ENCODE measurements at regions not wholly inside any gene's neighbourhood (a gene's known extent, or its start where the extent isn't known, plus 50 kb on each side); places are given as distances from the start of the nearest gene placed in this dataset.

DNA sequence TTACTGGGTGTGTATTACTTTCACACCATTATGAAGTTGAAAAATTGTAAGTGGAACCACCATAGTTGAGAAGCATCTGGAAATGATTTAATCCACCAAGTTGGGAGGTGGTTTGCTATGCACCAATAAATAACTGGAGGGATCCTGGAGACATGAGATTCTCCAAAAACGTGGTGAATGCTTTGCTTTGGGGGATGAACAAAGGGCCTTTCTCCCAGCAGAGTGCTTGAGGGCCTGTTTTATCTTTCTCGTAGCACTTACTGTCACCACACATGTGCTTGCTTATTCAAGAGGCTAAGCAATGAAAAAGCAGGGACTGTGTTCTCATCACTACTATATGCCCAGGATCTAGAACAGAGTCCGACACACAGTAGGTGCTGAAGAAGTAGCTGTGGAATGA, 371.1 kb downstream of the DHX35 start:
- DNase-seq, result no peak

DNA sequence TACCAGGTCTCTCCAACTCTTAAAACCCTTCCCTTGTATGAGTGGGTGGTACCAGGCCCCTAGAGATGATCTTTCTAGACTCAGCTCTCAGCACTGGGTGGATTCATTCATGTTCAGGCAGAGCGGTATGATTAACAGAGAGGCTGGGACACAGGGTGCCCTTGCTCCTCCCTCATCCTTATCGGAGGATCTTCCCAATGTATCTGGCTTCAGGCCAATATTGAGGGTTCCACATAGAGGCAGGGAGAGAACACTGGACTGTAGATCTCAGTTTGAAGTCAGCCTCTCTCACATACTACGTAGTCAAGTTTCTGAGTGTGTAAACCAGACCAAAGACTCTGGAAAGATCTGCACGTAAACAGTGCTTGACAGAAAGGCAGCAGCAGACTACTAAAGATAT, 366.2 kb downstream of the DHX35 start:
- no peak for DNase-seq

DNA sequence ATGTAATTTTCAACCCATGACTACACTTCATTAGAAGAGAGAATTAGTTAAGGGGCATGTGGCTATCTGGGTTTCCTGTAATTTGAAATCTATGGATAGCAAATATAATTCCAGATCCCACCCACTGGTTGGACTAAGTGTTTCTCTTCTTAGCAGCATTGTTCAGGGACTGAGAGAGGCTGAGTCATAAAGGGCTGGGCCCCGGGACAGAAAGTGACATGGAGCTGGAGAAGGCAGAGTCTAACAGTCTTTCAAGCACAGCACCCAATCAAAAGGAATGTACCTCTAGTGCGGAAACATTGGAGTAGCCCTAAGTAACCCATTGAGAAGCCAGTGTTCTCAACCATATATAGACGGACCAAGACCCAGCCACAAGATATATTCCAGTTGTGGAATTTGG, 363.9 kb downstream of the DHX35 start:
- no peak for DNase-seq

DNA sequence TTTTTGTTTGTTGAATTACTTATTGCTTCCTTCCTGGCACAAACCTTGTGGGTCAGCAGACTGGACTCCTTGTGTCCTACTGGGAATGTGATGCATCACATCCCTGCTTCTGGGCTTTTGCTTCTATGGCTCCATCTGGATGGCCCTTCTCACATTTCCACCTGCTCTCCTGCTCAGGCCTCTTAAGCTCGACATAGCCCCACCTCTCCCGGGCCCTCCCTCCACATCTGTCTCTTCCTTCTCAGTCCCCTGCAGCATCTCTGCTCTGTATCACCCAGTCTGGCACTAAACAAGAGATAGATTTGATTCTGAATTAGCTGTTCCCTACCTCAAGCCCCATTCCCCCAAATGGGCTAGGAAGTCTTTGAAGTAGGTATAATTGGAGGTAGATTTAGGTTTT, 356.8 kb downstream of the DHX35 start:
- DNase-seq, result no peak

DNA sequence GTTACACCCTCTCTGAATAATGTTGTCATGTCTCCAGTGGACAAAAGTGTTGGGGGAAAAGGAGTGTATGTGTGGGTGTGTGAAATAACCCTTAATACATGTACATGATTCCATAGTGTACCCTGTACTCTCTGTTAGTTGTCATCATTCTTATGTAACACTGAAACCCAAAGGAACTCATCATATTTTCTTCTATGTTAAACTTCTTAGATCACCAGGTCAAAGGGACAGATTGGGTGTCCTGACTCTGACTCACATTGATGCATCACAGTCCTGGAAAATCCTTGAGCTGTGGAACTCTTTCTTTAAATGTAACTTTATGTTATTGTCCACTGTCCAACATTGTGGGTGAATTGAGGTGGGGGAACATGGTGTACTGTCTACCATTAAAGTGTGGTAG, 350.5 kb downstream of the DHX35 start:
- no peak for DNase-seq

DNA sequence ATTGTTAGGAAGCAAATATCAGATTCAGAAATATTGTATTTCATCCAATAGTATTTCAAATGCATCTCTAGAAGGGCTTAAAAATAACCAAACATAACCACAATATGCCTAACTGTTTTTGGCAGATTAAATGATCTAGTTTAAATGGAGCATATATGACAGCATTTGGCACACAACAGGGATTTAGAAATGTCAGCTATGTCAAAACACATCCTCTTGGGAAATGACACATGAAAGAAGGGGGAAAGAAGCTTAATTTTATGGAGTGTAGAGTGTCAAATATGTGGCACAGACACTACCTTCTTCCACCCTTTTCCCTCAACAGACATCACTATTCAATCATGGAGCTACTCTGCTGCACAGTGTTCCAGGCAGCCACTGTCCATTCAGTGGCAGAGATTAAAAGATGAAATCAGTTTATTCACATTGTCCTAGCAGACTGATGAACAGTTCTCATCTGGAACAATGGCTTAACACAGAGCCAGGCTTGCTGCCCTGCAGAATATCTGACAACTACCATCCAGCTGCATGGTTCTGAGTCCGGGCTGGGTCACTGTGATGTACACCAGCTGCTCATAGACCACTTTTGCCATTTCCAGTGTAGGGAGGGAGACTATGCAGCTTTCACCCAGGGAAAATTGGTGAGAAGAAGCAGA, 349.8 kb downstream of the DHX35 start:
- no peak for DNase-seq

DNA sequence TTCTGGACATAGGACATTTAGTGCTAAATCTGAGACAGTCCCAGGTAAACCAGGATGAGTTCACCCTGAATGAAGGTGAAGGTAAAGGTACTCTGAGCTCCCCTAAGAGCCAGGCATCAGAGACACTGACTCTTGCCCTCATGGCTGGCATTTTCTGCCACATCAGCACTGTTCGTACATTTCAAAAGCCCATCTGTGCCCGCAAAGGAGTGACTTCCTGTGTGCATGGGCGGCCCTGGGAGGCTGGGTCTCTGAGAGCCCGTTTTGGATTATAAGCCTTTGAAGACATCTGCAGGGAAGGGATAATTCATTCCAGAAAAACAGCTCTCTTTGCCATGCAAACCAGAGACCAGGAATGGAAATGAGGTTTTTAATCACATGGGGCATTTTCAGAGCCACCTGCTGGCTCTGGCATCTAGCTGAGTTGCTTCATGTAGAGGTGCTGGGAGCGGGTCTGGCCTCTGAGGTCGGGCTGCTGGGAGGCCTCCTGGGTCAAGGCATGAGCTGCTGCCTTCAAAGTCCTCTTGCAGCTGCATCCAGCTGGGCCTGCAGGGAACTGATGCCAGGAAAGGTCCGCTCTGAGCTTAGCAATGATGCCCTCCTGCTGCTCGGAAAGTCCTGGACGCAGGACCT, 348.3 kb downstream of the DHX35 start:
- DNase-seq, result peak; percentile 8

DNA sequence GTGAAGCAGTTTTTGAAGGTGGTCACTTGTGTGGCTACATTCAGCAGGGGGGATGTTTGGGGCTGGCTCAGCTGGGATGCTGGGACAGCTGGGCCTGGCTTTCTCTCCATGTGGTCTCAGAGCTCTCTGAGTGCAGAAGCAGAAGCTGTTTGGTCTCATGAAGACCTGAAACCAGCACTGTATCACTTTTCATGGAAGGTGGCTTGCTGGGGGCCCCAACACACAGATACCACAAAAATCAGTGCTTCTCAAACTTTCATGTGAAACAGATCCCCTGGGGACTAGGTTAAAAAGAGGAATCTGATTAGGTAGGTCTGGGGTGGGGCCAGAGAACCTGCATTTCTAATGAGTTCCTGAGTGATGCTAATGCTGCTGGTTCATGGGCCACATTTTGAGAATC, 347.3 kb downstream of the DHX35 start:
- no peak for DNase-seq

DNA sequence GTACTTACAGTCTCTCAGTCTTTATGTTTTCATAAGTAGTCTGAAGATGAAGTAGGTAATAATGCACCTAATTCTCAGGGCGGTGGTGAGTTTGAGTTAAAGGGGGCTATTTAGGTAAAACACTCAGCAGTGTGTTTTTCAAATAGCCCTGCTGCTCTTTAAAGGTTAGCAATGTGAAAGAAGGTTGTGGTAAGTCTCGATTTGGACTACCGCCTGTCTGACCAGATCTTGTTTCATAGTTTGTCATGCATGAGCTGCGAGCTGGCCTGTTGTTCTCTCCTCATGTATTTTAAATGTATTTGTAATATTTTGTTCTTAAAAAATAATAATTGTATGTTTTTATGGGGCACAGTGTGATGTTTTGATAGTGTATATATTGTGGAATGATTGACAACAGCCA, 340.2 kb downstream of the DHX35 start:
- DNase-seq, result no peak

DNA sequence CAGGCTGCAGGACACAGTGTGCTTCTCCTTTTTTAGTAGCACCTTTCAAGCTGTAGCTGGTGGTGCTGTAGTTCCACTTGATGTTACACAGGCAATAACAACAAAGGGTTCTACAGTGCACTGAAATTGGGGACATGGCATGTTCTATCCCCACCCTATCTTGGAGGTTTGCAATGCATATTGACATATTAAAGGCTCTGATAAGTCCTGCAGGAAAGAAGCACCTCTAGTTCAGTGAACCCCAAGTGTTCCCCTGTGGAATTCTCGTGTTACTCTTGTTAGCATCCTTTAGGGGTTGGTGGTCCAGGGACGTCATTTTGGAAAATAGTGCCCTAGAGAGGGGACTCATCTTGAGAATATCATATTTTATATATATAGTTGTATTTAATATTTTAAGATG, 337.6 kb downstream of the DHX35 start:
- DNase-seq, result no peak

DNA sequence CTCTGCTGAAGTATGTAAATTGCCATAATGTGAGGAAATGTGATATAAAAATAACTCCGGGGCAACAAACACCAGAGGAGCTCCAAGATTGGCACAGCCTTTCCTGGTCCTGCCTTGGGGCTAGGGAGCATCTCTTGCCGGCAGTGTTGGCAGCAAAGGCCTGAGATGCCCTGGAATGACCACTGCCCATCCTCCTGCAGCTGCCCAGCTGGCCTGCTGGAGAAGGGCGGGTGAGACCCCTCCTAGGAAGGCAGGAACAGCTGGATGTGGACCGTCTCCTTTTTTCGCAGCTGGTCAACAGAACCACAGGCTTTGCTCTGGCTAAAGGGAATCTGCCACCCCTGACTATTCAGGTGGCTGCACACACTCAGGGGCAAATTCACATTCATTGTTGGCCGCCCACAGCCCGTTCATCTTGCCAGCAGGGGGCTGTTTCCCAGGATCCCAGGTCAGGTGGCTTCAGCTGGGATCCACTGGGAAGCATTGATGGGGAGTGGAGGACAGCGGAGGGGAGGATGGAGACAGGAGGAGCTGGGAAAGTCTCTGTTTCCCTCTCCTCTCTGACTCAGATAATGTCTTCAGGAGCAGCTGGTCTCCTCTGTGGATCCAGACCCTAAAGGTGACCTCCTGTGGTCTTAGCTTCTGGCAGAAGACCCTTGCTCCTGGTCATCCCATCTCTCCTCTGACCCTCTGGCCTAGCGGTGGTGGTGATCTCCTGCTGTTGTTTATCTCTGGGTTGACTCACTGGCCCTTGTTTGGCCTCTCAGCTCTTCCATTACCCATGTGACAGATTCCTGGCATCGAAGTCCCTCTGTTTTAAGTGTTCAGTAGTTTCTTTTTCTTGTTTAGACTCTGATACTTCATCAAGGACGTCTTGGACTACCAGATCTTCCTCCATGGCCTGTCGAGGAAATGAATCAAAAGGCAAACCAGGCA, 336.7 kb downstream of the DHX35 start:
- DNase-seq, result no peak

DNA sequence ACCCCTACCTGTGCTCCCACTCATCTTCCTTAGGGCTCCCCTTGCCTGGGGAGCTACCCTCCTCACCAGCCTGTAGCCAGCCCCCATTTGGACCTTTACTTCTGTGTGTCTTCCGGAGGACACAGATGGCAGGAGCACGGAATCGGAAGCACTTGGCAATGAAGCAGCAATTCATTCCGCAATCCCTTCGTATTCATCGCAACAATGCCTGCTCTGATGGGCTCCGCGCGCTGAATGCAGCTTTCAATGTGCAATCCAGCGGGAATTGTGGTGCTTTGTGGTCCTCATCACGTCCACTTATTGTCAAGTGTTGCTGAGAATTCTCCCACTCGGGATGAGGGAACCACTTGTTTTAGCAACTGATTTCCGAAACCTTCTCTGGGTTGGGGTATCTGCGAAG, 336.0 kb downstream of the DHX35 start:
- DNase-seq, result no peak

DNA sequence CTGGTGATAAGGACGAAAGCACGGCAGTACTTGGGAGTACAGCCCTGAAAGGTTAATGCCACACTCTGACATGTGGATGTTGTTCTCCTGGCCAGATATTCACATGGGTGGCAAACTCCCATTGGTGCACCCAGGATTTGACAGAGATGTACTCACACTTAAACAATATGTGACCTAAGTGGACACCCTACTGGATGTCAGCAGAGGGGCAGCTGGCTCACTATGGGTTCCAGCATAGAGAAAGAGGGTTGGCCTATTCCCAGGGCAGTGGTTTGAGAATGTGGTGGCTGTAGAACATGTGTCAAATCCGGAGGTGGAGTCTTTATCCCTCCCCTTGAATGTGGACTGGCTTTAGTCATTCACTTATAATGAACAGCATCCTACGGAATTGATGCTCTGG, 333.2 kb downstream of the DHX35 start:
- no peak for DNase-seq

DNA sequence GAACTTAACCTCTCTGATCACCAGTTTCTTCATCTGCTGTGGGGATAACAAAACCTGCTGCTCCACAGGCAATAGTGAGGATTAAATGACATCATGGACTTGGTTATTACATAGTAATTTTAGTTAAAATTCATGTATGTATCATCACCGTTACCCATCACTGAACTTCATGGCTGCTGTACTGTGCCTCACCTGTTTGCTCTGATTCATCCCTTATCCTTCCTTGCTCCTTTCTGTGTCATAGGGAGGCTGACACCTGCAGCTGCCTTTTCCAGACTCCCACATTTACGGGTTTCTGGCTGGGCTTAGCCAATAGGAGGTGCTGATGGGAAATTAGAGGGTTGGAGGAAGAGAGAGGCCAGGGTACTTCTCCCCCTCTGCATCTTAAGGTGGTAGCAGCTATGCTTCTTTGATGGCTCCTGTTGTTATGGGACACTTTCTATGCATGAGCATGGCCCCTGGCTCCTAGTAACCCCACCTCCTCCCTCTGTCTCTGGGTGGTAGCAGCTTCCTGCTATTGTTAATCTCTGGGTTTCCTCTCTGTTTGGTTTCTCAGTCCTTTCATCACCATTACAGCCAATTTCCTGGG, 332.1 kb downstream of the DHX35 start:
- no peak for DNase-seq

DNA sequence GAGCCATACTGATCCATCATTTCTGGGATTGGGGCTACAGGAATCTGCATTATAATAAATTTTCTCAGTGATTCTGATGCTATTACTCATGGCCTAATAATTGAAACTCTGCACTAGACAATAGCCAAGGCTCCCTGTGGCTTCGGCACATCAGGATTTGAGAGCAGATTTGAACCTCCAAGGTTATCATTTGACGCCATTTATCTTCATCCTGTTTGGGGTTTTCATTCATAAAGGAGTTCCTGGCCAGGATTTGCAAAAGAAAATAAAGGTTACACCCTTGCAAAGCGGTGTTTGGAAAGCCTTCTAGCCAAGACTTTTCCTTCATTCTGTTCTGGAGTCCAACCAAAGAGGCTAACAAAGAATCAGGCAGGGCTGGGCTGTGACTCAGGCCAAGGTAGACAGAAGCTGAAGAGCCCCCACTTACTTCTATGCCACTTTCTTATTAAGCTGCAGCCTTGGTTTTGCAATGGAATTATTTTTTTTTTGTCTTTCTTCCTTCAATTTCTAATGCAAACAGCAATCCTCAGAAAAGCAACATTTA, 330.1 kb downstream of the DHX35 start:
- no peak for DNase-seq

DNA sequence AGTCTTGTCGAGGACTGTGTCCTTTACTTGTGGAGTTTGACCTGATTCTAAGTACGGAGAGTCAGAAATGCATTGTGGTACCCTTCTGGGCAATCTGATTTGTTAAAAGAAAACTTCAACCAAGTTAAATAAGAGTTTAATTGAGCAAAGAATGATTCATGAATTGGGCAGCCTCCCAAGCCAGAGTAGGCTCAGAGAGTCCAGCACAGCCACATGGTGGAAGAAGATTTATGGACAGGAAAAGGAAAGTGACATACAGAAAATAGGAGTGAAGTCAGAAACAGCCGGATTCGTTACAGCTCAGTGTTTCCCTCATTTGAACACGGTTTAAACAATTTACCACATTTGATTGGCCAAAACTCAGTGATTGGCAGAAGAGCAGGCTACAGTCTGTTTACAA, 329.2 kb downstream of the DHX35 start:
- DNase-seq, result no peak

DNA sequence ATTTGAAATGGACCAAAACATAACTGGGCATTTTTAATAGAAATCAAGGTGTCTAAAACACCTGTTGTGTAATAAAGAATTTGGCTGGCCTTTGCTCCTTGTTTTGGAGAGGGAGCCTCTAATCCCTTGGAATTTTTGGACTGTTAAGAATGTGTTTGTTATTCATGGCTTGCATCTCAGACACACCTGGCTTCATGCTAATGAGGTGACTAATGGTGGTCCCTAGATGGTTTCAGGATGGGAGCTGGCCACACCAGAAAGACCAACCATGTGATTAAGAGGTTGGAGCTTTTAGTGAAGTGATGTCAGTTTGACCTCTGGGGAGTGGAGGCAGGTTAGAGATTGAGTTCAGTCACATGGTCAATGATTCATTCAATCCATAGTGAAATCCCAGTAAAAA, 328.4 kb downstream of the DHX35 start:
- no peak for DNase-seq

DNA sequence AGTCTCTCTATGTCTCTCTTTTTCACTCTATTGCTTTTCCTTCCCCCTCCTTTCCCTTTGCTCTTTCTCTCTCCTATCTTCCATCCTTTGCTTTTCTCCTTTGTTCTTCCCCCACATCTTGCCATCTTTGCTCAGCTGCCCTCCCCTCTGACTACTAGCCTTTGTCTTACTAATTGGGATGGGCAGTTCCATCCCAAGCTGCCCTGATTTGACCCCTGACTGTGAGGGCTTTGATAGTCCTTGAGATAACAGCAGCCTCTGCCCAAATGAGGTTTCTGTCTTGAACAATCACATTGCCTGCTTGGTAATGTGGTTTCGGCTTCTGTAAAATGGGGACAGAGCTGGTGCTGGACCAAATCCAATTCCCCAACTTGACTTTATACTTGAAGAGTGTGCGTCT, 327.7 kb downstream of the DHX35 start:
- DNase-seq, result no peak

DNA sequence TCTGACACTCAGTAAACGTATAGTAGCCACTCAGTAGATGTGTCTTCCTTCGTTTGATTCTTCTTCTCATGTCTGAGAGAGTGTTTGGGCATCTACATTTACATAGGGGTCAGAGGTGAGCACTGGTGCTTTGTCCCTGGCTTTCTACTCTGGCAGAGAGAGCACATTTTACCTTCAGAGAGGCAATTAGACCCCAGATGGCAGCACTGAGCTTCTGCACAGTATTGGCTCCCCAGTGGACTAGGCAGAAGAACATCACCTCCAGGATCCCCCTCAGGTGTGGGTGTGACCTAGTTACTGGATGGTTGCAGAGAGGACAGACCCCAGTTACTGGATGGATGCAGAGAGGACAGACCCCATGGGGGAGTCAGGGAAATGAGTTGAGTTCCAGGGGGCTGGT, 327.2 kb downstream of the DHX35 start:
- DNase-seq, result no peak

DNA sequence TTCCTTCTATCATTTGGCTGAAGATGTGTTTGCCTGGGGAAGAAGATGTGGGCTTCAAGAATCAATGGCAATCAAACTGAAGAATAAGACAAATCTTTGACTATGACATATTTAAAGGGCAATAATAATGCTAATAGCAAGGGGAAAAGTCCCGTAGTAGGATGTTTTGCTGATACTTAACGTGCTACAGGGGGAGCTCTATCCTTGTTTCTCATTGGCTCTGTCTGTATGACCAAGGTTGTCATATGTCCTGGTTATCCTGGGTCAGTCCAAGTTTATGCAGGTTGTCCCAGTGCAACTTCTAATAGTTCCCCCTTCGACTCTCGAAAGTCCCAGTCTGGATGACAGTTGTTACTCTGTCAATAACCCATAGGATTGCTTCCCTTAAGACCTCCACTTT, 321.3 kb downstream of the DHX35 start:
- DNase-seq, result no peak

DNA sequence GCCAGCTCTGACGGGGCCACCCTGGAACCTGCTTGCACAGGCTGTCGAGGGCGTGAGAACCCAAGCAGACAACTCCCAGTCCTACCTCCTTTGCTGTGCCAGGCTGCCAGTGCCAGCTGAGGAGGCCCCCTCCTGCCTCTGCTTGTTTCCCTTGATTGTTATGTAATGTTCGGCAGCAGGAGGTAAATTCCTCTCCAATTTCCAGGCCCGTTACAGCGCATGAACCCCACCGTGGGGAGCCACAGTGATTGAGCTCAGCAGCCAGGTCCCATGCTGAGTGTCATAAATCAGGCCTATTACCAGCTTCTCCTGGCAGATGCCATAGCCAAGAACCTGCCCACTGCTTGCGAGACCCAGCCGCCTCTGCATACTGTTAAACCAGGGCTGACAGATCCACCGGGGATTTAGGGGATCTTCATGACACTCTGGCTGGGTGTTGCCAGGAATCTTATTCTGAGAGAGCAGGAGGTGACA, 320.5 kb downstream of the DHX35 start:
- DNase-seq, result peak; percentile 32

DNA sequence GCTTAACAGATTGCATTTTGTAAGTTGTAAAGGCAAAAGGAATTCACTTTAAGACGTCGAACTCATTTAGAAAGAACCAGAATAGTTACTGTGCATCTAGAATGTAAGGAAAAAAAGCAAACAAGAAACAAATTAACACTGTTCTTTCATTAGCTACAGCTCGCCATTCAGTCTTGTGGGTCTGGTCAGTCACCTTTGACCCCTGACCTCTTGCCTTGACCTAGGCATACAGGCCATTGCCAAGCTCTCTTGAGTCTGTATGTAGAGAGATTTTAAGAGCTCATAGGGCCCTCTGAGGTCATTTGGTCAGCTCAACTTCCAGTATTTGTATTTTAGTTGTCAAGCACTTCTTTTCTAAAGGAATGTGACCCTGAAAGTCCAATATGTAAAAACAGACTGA, 318.7 kb downstream of the DHX35 start:
- DNase-seq, result no peak

DNA sequence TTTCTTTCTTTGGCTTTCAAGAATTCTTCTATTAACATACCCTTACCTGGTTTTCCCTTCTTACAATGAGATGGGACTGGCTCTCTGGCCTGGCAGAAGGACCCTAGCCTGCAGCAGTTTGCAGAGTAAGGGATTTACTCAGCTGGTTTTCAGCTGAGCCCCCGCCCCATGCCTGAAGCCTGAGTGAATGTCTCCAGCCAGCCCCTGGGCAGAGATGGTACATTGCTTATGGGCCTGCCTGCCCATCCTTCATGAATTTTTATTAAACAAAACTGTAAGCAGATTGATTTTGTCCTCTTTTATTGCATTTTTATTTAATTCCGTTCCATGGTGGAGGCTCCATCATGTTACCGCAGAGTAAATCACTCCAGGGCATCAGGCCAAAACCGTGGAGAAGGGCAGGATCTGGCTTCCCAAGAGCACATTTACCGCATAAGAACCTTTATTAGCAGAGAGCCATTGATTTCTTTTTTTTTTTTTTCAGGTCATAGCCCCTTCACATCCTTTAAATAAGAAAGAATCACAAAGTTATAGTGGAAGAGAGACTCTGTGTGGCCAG, 316.2 kb downstream of the DHX35 start:
- DNase-seq, result no peak

Measured in retina (tissue), 1 donor.